GM18909 (cell line): ENCODE measurements at regions not wholly inside any gene's neighbourhood (a gene's known extent, or its start where the extent isn't known, plus 50 kb on each side); places are given as distances from the start of the nearest gene placed in this dataset.
A peak's percentile ranks its signal among the peaks of the same experiment; 100 is the strongest.
"Not testable (repeated sequence)": the region's sequence is repeated elsewhere in the genome, so short reads cannot be mapped to it uniquely, and the experiment has no call there.

Experiments
- ATAC-seq: cut with Tn5 transposase; IDR thresholded peaks from one replicate; pipeline ENCODE4 v1.9.1; 2021; ENCODE audit warnings: mild to moderate bottlenecking; ENCODE audit not compliant: unreplicated experiment, poor library complexity

- no peak for ATAC-seq
These were observed 192.6 kb upstream of the GLI2 start for GRCh38 chr2:120542911-120543527.

- ATAC-seq = no peak
These were observed 191.8 kb upstream of the GLI2 start for GRCh38 chr2:120543899-120544298.

- ATAC-seq = no peak
These were observed 191.1 kb upstream of the GLI2 start for GRCh38 chr2:120544522-120544921.

GRCh38 chr2:120545007-120545406 is 190.7 kb upstream of the GLI2 start:
- ATAC-seq = not testable (repeated sequence)

- ATAC-seq = no peak
These were observed 190.1 kb upstream of the GLI2 start for GRCh38 chr2:120545521-120546047.

GRCh38 chr2:120546048-120546864 is 189.4 kb upstream of the GLI2 start:
- ATAC-seq = no peak

- ATAC-seq = no peak
These were observed 188.7 kb upstream of the GLI2 start for GRCh38 chr2:120546865-120547390.

GRCh38 chr2:120547662-120548061 is 188.0 kb upstream of the GLI2 start:
- ATAC-seq = no peak

- no peak for ATAC-seq
These were observed 186.8 kb upstream of the GLI2 start for GRCh38 chr2:120548627-120549608.

GRCh38 chr2:120549841-120550240 is 185.8 kb upstream of the GLI2 start:
- ATAC-seq = no peak

- no peak for ATAC-seq
These were observed 185.4 kb upstream of the GLI2 start for GRCh38 chr2:120550282-120550681.

- ATAC-seq = no peak
These were observed 184.7 kb upstream of the GLI2 start for GRCh38 chr2:120550893-120551446.

- ATAC-seq = peak; percentile 62
These were observed 184.1 kb upstream of the GLI2 start for GRCh38 chr2:120551522-120551921.

GRCh38 chr2:120552079-120552478 is 183.6 kb upstream of the GLI2 start:
- no peak for ATAC-seq

GRCh38 chr2:120552800-120553481 is 182.7 kb upstream of the GLI2 start:
- no peak for ATAC-seq

GRCh38 chr2:120554625-120555032 is 181.0 kb upstream of the GLI2 start:
- ATAC-seq = no peak

- ATAC-seq = no peak
These were observed 180.6 kb upstream of the GLI2 start for GRCh38 chr2:120555092-120555491.

- ATAC-seq = no peak
These were observed 178.8 kb upstream of the GLI2 start for GRCh38 chr2:120556911-120557310.

- ATAC-seq = no peak
These were observed 176.8 kb upstream of the GLI2 start for GRCh38 chr2:120558847-120559246.
